Activated gamma-delta T cell treated with anti-CD3 and anti-CD28 coated beads, Interleukin-2, amount 50 U/mL, for 16 hours (primary cell): ENCODE measurements at regions not wholly inside any gene's neighbourhood (a gene's known extent, or its start where the extent isn't known, plus 50 kb on each side); places are given as distances from the start of the nearest gene placed in this dataset.

ENCODE experiments used
- DNase-seq: peaks from one replicate; pipeline ENCODE4 v3.0.0-alpha.2; 2020; ENCODE audit warnings: low read depth

DNA sequence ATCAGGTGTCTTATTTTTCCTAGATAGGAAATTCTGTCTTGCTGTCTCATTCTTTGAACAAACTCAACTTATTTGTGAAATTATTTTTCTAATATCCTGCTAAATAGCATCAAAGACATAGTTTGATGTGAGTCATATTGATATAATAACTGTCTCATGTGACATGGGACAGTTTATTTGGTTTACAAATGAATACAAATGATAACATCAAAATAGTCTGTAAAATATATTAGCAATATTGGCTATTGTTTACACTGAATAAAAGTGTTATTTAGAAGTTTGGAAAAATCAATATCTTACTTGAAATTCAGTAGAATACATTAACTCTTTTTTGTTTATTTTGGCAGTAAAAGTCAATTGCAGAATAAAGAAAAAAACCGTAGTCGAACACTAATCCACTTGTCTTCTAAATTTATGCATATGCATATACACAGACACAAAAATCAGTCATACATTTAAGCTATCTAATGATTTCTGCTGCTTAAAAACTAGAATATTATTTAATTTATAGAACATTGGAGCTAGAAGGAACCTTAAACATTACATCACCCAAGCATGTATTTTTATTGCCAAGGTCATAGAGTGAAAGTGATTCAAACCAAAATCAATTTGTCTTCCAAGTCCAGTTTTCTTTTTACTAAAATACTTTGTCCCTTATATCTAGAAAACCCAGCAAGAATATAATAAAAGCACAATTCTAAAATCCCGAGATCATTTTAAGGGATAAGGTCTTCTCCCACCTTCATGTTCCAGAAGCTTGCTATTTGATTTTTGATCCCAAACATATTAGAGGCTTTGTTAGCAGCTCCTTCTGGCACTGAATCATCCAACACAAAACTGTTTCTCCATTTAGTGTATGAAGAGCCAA, 776.5 kb upstream of the SLITRK1 start:
- no peak for DNase-seq

DNA sequence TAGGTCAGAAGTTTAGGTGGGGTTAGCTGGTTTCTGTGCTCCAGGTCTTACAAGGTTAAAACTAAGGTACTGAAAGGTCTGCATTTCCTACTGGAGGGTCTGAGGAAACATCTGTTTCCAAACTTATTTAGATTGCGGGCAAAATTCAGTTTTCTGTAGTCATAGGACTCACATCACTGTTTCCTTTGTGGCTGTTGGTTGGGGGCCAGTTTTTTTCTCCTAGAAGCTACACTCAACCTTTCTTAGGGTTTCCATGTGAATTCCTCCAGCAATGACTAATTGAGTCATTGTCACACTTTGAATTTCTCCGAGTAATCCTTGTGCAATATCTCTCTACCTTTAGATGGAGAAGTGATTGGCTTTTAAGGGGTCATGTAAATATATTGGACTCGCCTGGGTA, 773.4 kb upstream of the SLITRK1 start:
- DNase-seq = no peak

DNA sequence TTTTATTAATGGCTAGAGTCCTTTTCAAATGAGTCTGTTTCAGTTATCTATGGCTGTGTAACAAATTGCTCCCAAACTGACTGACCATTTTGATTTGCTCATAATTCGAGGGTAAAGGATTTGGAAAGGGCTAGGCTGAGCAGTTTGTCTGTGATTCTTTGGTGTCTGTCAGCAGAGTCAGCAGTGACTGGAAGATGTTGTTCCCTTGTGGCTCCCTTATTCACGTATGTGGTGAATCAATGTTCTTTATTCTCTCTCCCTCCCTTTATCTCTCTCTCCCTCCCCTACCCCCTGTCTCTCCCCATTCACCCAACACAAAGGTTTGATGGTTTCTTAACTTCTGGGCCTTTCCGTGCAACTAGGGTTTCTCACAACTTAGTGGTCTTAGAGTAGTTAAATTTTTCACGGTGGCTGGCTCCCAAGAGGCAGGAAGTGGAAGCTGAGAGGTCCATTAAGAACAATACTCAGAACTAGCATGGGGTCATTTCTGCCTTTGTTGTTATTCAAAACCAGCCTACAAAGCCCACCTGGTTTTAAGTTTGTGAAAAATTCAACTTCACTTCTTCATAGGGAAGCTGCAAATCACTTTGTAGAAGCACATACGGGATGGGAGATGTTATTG, 772.5 kb upstream of the SLITRK1 start:
- no peak for DNase-seq

DNA sequence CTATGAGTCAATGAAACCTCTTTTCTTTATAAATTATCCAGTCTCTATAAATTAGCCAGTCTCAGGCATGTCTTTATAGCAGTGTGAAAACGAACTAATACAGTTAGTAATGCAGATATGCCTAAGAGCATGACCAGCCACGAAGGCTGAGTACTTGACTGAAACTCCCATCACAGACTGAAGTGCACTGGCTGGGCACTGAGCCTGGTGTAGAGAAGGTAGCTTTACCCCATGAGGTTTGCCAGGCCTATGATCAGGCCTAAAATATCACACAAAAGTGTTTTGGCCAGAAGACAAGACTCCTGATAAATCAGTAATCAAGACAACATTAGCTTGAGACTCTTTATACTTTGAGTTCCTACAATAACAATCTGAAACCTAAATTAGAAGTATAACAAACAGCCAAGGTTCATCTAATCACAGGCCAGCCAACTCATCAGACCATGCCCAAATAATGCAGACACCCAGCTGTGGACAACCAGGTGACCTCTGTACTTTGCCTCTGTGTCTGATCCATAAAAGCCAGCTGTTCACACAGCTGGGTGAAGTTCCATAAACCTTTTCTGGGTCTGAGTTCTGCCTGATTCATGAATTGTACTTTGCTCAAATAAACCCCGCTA, 771.8 kb upstream of the SLITRK1 start:
- no peak for DNase-seq

- DNase-seq = no peak
Measured at GRCh38 chr13:84651705-84652104, 769.4 kb upstream of the SLITRK1 start.

DNA sequence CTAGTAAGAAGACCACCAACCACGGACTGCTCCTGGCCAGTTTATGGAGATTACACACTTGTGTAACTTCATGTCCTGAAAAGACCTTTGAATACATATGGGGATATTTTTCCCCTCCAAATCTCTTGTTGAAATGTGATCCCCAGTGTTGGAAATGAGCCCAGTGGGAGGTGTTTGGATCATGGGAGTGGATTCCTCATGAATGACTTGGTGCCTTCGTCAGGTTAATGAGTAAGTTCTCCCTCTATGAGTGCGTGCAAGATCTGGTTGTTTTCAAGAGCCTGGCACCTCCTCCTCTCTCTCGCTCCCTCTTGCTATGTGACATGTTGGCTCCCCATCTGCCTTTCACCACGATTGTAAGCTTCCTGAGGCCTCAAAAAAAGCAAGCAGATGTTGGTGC, 769.0 kb upstream of the SLITRK1 start:
- no peak for DNase-seq

DNA sequence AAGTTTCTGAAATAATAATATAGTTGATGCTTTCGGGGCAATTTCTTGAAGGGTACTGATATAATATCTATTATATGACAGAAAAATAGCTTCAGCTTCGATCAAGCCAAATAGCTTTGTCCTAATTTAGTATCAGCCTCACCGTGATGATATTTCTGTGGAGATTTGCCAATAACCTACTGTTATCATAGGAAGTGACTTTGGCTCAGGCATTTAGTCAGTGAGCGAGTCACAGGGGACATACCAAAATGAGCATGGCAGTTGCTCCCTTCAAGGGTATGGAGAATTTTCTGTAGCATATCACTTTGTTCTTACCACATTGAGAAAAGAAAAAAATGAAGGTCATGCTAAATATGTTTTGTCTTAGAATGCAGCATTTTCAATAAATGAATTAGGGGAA, 767.6 kb upstream of the SLITRK1 start:
- no peak for DNase-seq

DNA sequence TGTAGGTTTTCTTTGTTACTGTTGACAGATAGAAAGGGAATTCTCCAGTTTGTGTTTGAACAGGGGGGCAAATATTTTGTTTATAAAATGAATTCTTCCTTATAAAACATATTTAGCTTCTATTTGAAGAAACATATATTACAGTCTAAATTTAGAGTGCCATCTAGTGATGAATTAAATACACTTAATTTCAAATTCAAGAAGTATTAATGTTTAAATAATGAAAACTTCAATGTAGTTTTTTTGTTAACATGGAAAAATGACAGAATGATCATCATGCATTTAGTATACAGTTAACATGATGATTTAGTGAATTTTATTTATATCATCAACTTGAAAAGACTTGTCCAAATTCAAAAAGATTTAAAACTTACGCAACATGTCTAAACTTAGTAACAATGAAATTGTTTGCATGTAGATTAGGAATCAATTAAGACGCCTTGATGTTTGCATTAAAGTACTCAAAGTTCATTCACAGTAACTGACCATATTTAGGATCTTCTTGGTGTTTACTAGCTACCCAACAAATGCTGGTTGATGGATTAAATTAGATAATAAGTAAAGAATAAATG, 765.9 kb upstream of the SLITRK1 start:
- DNase-seq = no peak

- DNase-seq = no peak
Measured at GRCh38 chr13:84646957-84647356, 764.7 kb upstream of the SLITRK1 start.

DNA sequence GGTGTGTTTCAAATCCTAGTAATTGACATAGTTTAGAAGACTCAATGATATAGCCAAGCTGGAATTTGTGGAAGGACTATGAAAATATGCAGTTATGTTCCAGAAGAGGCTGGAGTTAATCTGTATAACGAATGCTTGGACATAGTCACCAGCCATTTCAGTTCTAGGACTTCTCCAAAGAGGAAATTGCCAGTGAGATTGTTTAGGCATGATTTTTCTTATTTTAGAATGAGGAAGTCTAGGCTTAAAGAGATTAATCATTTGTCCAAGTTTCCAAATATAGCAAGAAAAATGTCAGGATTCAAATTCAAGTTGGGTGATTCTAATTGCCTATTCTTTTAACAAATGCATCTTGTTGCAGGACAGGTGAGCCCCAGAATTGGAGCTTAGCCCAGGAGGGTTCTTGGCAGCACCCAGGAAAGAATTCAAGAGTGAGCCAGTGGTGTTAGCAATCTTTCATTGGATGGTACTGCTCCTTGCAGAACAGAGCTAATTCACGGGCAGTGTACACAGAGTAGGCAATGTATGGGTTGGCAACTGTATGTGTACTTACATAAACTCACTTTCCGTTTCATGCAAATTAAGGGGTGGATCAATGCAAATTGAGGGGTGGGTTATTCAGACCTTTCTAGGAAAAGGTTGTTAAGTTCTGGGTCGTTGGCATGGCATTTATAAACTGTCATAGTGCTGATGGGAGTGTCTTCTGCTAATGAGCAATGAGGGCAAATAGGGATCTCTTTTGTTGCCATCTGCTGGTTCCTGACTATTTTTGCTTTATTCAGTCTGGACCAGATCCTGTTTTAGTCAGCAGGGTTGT, 763.1 kb upstream of the SLITRK1 start:
- no peak for DNase-seq

DNA sequence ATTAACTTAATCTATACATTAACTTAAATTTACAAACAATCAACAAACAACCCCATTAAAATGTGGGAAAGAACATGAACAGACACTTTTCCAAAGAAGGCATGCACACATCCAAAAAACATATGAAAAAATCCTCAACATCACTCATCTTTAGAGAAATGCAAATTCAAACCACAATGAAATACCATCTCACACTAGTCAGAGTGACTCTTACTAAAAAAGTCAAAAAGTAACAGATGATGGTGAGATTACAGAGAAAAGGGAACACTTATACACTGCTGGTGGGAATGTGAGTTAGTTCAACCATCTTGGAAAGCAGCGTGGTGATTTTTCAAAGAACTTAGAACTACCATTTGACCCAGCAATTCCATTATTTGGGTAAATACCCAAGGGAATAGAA, 759.2 kb upstream of the SLITRK1 start:
- no peak for DNase-seq

- DNase-seq = no peak
Measured at GRCh38 chr13:84640691-84641090, 758.4 kb upstream of the SLITRK1 start.

- no peak for DNase-seq
Measured at GRCh38 chr13:84630476-84630875, 748.2 kb upstream of the SLITRK1 start.

GRCh38 chr13:84616864-84617263, 734.6 kb upstream of the SLITRK1 start:
- no peak for DNase-seq

- no peak for DNase-seq
Measured at GRCh38 chr13:84609716-84610115, 727.4 kb upstream of the SLITRK1 start.

DNA sequence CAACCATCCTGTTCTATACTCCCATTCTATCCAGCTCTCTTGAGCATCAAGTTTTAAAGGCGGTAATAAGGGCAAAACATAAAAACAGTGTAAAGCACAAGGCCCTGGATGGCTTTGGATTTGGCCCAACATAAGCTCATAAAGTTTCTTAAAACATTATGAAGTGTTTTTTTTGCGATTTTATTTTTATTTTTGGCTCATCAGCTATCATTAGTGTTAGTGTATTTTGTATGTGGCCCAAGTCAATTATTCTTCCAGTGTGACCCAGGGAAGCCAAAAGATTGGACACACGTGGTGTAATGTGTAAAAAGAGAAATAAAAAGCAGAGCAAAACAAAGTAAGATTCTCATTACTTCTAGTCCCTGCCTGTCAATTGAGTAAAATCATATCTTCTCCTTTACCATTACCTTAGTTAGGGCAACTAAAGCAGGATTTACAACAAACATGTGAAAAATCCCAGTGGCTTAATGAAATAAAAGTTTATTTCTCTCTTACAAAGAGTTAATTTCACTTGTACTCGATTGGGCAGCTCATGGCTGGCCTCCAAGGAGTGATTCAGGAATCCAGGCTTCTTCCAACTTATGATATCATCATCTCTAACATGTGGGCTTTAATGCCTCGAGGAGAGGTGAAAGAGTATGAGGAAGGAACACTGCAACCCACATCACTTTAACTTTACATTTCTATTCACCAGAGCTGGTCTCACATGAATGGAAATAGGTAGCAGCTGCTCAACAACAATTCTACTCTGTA, 725.2 kb upstream of the SLITRK1 start:
- DNase-seq = no peak

DNA sequence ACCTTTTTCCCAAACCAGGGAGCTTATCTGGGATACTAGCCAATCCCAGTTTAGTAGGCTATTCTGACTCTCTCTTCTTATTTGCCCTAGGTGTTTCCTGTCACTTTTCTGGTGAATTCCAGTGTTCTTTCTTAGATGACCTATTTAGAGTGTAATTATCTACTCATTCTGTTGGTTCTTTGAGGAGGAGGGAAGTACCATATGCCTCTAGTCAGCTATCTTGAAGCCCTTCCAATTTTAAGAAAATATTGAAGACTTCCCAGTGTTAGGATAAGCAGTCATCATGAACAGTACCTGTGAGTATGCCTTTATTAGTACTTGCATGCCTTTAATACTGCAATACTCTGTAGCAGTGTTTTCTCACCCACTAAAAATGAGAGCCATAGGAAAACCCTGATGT, 724.3 kb upstream of the SLITRK1 start:
- no peak for DNase-seq

GRCh38 chr13:84605927-84606326, 723.7 kb upstream of the SLITRK1 start:
- DNase-seq = no peak

DNA sequence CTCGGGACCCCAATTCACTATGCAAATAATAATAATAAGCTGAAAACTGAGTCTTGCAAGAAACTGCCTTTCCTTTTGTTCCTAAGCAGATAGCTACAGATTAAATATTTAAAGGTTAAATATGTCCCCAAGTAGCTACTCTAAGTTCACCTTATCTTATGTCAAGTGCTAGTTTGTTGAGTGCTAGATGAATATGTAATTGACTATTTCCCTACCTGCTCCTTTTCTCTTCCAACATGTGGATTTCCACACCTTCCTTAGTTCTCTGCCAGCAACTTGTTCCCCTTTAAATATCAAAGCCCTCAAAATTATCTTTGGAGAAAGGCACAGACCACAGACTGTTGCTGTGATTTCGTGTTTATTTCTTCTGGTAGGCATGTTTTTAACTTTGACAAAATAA, 709.2 kb upstream of the SLITRK1 start:
- no peak for DNase-seq

- no peak for DNase-seq
Measured at GRCh38 chr13:84590663-84591062, 708.4 kb upstream of the SLITRK1 start.

DNA sequence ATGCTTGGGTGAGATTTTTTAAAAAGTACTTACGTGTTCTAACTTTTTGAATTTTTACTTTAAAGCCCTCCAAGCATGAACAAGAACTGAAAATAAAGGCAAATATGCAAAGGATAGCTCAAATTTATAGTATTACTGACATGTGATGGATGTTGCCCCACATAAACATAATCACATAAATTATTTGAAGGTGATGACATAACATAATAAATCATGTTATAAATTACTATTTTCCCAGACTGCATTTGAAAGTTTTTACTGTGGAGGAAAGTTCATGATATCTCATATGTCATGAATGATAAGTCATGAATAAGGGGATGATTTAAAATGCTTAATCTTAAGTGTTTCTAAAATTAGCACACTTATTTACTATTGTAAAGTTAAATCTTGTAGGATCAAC, 705.7 kb upstream of the SLITRK1 start:
- no peak for DNase-seq
